ENCODE measurements at regions not wholly inside any gene's neighbourhood (a gene's known extent, or its start where the extent isn't known, plus 50 kb on each side); places are given as distances from the start of the nearest gene placed in this dataset.

GRCh38 chr4:56102601-56103000, 153.9 kb downstream of the CEP135 start (continued):
- no peak for TF ChIP-seq CTBP2 (IDR thresholded peaks at IDR 0.05; ENCODE audit: borderline replicate concordance, insufficient read depth, insufficient read length, low read length)
- no peak for TF ChIP-seq RAD21 (IDR thresholded peaks at IDR 0.05 in 1 of 2, conservative IDR thresholded peaks at IDR 0.05 in 1 of 2; ENCODE audit: low read depth in 2 of 2, low read length in 2 of 2)
- no peak for TF ChIP-seq PHF8 (conservative IDR thresholded peaks at IDR 0.05; ENCODE audit: low read depth, low read length)
